Fibroblast of skin of left quadriceps (primary cell): ENCODE measurements at regions not wholly inside any gene's neighbourhood (a gene's known extent, or its start where the extent isn't known, plus 50 kb on each side); places are given as distances from the start of the nearest gene placed in this dataset.

Experiments used
- DNase-seq, 2 experiments: peaks; one replicate each; pipeline ENCODE4 v3.0.0-alpha.2; 2013; ENCODE audit warnings: low read depth in 2 of 2

DNA sequence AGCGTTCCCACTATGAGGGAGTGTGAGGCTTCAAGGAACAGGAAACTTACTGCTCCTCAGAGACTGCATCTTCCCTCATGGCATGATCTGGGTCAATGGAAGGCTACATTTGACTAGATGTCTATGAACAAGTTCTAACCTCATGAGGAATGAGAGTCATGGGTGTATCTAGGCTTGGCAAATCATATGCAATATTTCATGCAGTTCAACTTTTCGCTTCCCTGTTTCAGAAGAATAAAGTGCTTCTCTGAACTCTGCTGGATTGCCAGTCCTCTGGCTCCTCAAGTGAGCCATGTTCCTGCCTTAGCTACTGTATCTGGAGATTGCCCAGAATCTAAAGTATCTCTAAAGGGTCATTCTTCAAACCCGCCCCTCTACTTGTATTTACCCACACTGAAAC is 54.3 kb upstream of the SEMA3A start:
- no peak for DNase-seq

DNA sequence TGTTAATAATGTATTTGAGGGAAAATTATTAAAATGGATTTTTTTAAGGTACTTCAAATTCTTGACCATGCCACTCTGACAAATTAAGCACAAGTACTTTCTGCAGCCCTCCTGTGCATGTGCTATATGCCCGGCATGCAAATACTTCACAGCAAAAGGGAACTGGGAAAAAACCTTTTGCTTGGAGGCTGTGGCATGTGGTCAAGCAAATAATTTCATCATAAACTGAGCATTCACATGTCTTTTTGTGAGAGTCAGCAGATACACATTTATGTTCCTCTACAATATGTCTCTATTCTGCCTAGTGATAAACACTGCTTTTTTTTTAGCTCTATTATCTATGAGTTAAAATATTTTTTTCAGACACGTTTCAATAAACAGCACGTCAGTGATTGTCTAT is 53.7 kb upstream of the SEMA3A start:
- no peak for DNase-seq

DNA sequence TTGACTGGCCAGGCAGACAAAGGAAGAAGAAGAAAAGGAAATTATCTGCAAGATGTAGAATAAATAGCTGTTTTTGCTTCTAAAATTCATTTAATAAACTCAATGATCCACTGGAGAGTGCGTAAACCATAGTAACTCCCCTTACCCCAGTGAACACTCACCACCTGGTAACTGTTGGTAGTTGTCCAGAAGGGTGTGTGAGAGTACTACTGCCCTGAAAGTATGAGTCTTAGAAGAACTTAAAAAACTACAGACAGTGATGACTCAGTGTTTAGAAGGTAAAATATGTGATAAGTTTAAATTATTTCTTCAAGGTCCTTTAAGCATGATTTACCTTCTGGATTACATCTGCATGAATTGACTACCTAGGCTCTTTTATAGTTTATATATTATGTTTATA is 53.0 kb upstream of the SEMA3A start:
- DNase-seq = no peak

DNA sequence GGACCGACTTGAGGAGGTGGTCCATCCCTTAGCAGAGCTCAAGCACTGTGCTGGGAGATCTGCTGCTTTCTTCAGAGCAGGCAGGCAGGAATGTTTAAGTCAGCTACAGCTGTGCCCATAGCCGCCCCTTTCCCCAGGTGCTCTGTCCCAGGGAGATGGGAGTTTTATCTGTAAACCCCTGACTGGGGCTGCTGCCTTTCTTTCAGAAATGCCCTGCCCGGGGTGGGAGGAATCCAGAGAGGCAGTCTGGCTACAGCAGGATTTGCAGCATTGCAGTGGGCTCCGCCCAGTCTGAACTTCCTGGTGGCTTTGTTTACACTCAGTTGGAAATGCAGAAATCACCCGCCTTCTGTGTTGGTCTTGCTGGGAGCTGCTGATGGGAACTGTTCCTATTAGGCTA is 51.2 kb upstream of the SEMA3A start:
- DNase-seq = no peak
